DND-41 (cell line): ENCODE measurements at regions not wholly inside any gene's neighbourhood (a gene's known extent, or its start where the extent isn't known, plus 50 kb on each side); places are given as distances from the start of the nearest gene placed in this dataset.

ENCODE experiments used
- ATAC-seq: fragments of 200-7000 bp; cut with Tn5 transposase; 3 replicates; pipeline ENCODE4 v1.9.1; 2021; ENCODE audit warnings: low read depth; ENCODE audit not compliant: insufficient read depth
- DNase-seq: peaks from one replicate; pipeline ENCODE4 v3.0.0-alpha.2; 2020
- H2AFZ ChIP-seq: 2 replicates; pipeline ENCODE4 v1.6.0; 2012; ENCODE audit warnings: low read depth, low read length
- H3K27ac ChIP-seq: 2 replicates; pipeline ENCODE4 v1.5.1; 2012; ENCODE audit warnings: low read length, inconsistent platforms
- H3K27me3 ChIP-seq: fragments of 200-600 bp; sonication (generic); 2 replicates; pipeline ENCODE4 v1.6.0; 2012; ENCODE audit warnings: low read length, mild to moderate bottlenecking, inconsistent platforms; ENCODE audit not compliant: insufficient read depth, poor library complexity
- H3K36me3 ChIP-seq: 2 replicates; pipeline ENCODE4 v1.5.1; 2012; ENCODE audit warnings: low read length, inconsistent platforms; ENCODE audit not compliant: insufficient read depth
- H3K4me1 ChIP-seq: 2 replicates; pipeline ENCODE4 v1.5.1; 2012; ENCODE audit warnings: mild to moderate bottlenecking, low read length; ENCODE audit not compliant: insufficient read depth
- H3K4me2 ChIP-seq: 2 replicates; pipeline ENCODE4 v1.6.0; 2012; ENCODE audit warnings: mild to moderate bottlenecking, moderate library complexity, low read length, inconsistent platforms; ENCODE audit not compliant: insufficient read depth
- H3K4me3 ChIP-seq, 2 experiments: fragments of 200-600 bp in 1 of 2; shearing (Covaris generic) in 1 of 2; 2 replicates each; pipeline ENCODE4 v1.5.1; 2012 to 2016; ENCODE audit warnings: inconsistent platforms in 2 of 2, low read length in 2 of 2, mild to moderate bottlenecking in 2 of 2, low read depth in 1 of 2, moderate library complexity in 1 of 2
- H3K79me2 ChIP-seq: 2 replicates; pipeline ENCODE4 v1.6.0; 2012; ENCODE audit warnings: low read length, inconsistent platforms; ENCODE audit not compliant: insufficient read depth
- H3K9ac ChIP-seq: 2 replicates; pipeline ENCODE4 v1.6.0; 2012; ENCODE audit warnings: low read depth, mild to moderate bottlenecking, inconsistent platforms, low read length, moderate library complexity
- H3K9me3 ChIP-seq: 2 replicates; pipeline ENCODE4 v1.5.1; 2012; ENCODE audit warnings: low read length, moderate library complexity, mild to moderate bottlenecking, inconsistent platforms; ENCODE audit not compliant: insufficient read depth, severe bottlenecking
- H4K20me1 ChIP-seq: 2 replicates; pipeline ENCODE4 v1.6.0; 2012; ENCODE audit warnings: low read length; ENCODE audit not compliant: insufficient read depth
- CTCF ChIP-seq: IDR thresholded peaks from 2 replicates; pipeline ENCODE4 v1.5.1; 2012; ENCODE audit warnings: borderline replicate concordance, low read length, moderate library complexity, mild to moderate bottlenecking; ENCODE audit not compliant: poor library complexity, severe bottlenecking; ENCODE audit errors: extremely low read depth
- EZH2 ChIP-seq: IDR thresholded peaks from 3 replicates; pipeline ENCODE4 v1.6.1; 2012; ENCODE audit warnings: borderline replicate concordance, low read depth, mild to moderate bottlenecking, moderate library complexity, low read length, inconsistent platforms; ENCODE audit not compliant: severe bottlenecking

DNA sequence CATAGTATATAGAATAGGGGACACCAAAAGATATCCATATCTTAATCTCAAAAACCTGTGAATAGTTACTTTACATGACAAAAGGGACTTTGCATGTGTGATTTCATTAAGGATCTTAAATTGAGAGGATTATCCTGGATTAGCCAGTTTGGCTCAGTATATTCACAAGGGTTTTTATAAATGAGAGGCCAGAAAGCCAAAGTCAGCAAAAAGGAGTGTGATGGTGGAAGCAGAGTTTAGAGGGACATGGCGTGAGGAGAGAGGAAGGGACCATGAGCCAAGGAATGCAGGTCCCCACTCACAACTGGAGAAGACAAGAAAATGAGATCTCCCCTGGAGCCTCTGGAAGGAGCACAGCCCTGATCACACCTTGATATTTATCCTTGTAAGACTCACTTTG, 648.5 kb upstream of the LCORL start:
- ATAC-seq (no peak), DNase-seq (no peak)
- no peak overlapping the region for H3K27ac ChIP-seq
- no peaks in the 10 kb centered on the region for H3K27me3 ChIP-seq
- no peaks in the 10 kb centered on the region for H3K4me1 ChIP-seq
- TF ChIP-seq EZH2: no peak
- TF ChIP-seq CTCF: no peak
- no peak overlapping the region for H3K4me3 ChIP-seq
- H3K36me3 ChIP-seq: no peaks in the 10 kb centered on the region
- no peaks in the 10 kb centered on the region for H3K79me2 ChIP-seq
- no peaks in the 10 kb centered on the region for H4K20me1 ChIP-seq
- H3K4me2 ChIP-seq: no peak overlapping the region
- H2AFZ ChIP-seq: no peak overlapping the region
- H3K9me3 ChIP-seq: no peaks in the 10 kb centered on the region
- H3K9ac ChIP-seq: no peak overlapping the region

- Histone ChIP-seq H3K9me3 (no peaks in the 10 kb centered on the region), H2AFZ (no peak overlapping the region), H3K9ac (no peak overlapping the region), H3K27me3 (no peaks in the 10 kb centered on the region), H3K4me2 (no peak overlapping the region), H3K36me3 (no peaks in the 10 kb centered on the region), H4K20me1 (no peaks in the 10 kb centered on the region), H3K79me2 (no peaks in the 10 kb centered on the region), H3K27ac (no peak overlapping the region), H3K4me3 (no peak overlapping the region), H3K4me1 (no peaks in the 10 kb centered on the region)
- no peak for TF ChIP-seq EZH2
- TF ChIP-seq CTCF: no peak
- ATAC-seq: no peak
- DNase-seq: no peak
Measured at GRCh38 chr4:18669390-18669789, 647.8 kb upstream of the LCORL start.

DNA sequence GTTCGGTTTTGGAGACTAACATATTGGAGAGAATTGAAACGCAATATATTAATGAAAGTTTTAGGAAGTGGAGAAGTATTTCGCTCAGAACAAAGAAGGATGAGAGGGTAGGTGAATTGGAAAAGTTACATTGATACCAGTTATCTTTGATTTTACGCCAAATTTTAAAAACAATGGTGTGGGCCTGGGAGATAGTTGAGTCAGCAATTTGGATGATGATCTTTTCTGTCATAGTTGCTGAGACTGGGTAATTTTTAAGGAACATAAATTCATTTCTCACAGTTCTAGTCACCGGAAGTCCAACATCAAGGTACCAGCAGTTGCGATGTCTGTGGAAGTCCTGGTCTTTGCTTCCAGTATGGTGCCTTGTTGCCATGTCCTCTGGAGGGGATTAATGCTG, 644.8 kb upstream of the LCORL start:
- ATAC-seq: no peak
- Histone ChIP-seq H3K27ac (no peak overlapping the region), H4K20me1 (no peaks in the 10 kb centered on the region)

More for the DNA sequence above, 644.8 kb upstream of the LCORL start:
- H3K79me2 ChIP-seq: no peaks in the 10 kb centered on the region
- no peaks in the 10 kb centered on the region for H3K4me1 ChIP-seq
- H3K36me3 ChIP-seq: no peaks in the 10 kb centered on the region
- no peak overlapping the region for H3K9ac ChIP-seq
- no peak for TF ChIP-seq CTCF
- TF ChIP-seq EZH2: no peak
- H2AFZ ChIP-seq: no peak overlapping the region
- no peaks in the 10 kb centered on the region for H3K27me3 ChIP-seq
- H3K4me3 ChIP-seq: no peak overlapping the region
- no peak overlapping the region for H3K4me2 ChIP-seq
- H3K9me3 ChIP-seq: no peaks in the 10 kb centered on the region
- DNase-seq: no peak
